Trophoblast cell (in vitro differentiated cells and primary cell): ENCODE measurements at regions not wholly inside any gene's neighbourhood (a gene's known extent, or its start where the extent isn't known, plus 50 kb on each side); places are given as distances from the start of the nearest gene placed in this dataset.

Source experiments
- DNase-seq, 2 donors: peaks; one replicate each; pipeline ENCODE4 v3.0.0-alpha.2; 2016
- H2AFZ ChIP-seq: 2 replicates; pipeline ENCODE4 v1.6.1; 2013; ENCODE audit warnings: low read length, moderate library complexity, mild to moderate bottlenecking; ENCODE audit not compliant: insufficient read depth, poor library complexity
- H2AK5ac ChIP-seq: 2 replicates; pipeline ENCODE4 v1.6.1; 2013; ENCODE audit warnings: mild to moderate bottlenecking, low read length
- H2BK120ac ChIP-seq: 2 replicates; pipeline ENCODE4 v1.6.1; 2013; ENCODE audit warnings: low read length, mild to moderate bottlenecking, moderate library complexity; ENCODE audit not compliant: insufficient read depth, poor library complexity
- H2BK12ac ChIP-seq: 2 replicates; pipeline ENCODE4 v1.6.1; 2013; ENCODE audit warnings: mild to moderate bottlenecking, low read length, moderate library complexity
- H2BK5ac ChIP-seq: 2 replicates; pipeline ENCODE4 v1.6.1; 2013; ENCODE audit warnings: low read length, low read depth, moderate library complexity, mild to moderate bottlenecking; ENCODE audit not compliant: poor library complexity
- H3K14ac ChIP-seq: 2 replicates; pipeline ENCODE4 v1.6.1; 2013; ENCODE audit warnings: mild to moderate bottlenecking, low read length
- H3K18ac ChIP-seq: 2 replicates; pipeline ENCODE4 v1.6.1; 2013; ENCODE audit warnings: mild to moderate bottlenecking, low read length
- H3K23ac ChIP-seq: 2 replicates; pipeline ENCODE4 v1.6.1; 2013; ENCODE audit warnings: low read length
- H3K27ac ChIP-seq: 2 replicates; pipeline ENCODE4 v1.5.1; 2013; ENCODE audit warnings: low read depth, mild to moderate bottlenecking, inconsistent platforms, low read length, moderate library complexity
- H3K27me3 ChIP-seq: 2 replicates; pipeline ENCODE4 v1.6.1; 2013; ENCODE audit warnings: inconsistent platforms, mild to moderate bottlenecking, low read length, moderate library complexity; ENCODE audit not compliant: insufficient read depth
- H3K36me3 ChIP-seq, 2 experiments: 1 replicate in 1 of 2; 2 replicates in 1 of 2; pipeline ENCODE4 v1.6.1; 2013; ENCODE audit warnings: low read length in 2 of 2, mild to moderate bottlenecking in 2 of 2, moderate library complexity in 1 of 2; ENCODE audit not compliant: insufficient read depth in 2 of 2, control insufficient read depth in 1 of 2
- H3K4ac ChIP-seq: 2 replicates; pipeline ENCODE4 v1.6.1; 2013; ENCODE audit warnings: low read depth, mild to moderate bottlenecking, low read length, moderate library complexity
- H3K4me1 ChIP-seq, 2 experiments: 1 replicate in 1 of 2; 2 replicates in 1 of 2; pipeline ENCODE4 v1.6.1; 2013; ENCODE audit warnings: low read length in 2 of 2, mild to moderate bottlenecking in 2 of 2, moderate library complexity in 1 of 2; ENCODE audit not compliant: insufficient read depth in 2 of 2, control insufficient read depth in 1 of 2
- H3K4me2 ChIP-seq: 2 replicates; pipeline ENCODE4 v1.6.1; 2013; ENCODE audit warnings: inconsistent platforms, mild to moderate bottlenecking, low read length, moderate library complexity
- H3K4me3 ChIP-seq: 2 replicates; pipeline ENCODE4 v1.5.1; 2013; ENCODE audit warnings: mild to moderate bottlenecking, low read depth, low read length, inconsistent platforms
- H3K79me1 ChIP-seq: one replicate; pipeline ENCODE4 v1.6.1; 2013; ENCODE audit warnings: low read length
- H3K79me2 ChIP-seq: 2 replicates; pipeline ENCODE4 v1.6.1; 2013; ENCODE audit warnings: low read length, mild to moderate bottlenecking; ENCODE audit not compliant: control insufficient read depth, insufficient read depth, poor library complexity
- H3K9ac ChIP-seq: 2 replicates; pipeline ENCODE4 v1.6.1; 2013; ENCODE audit warnings: mild to moderate bottlenecking, low read length
- H3K9me3 ChIP-seq: 2 replicates; pipeline ENCODE4 v1.6.1; 2013; ENCODE audit warnings: low read depth, mild to moderate bottlenecking, control low read depth, inconsistent platforms, low read length; ENCODE audit not compliant: insufficient read depth
- H4K12ac ChIP-seq: 2 replicates; pipeline ENCODE4 v1.6.1; 2013; ENCODE audit warnings: low read depth, mild to moderate bottlenecking, low read length, moderate library complexity
- H4K8ac ChIP-seq: 2 replicates; pipeline ENCODE4 v1.6.1; 2013; ENCODE audit warnings: low read depth, mild to moderate bottlenecking, low read length, moderate library complexity
- H4K91ac ChIP-seq: one replicate; pipeline ENCODE4 v1.6.1; 2013; ENCODE audit warnings: low read depth, mild to moderate bottlenecking, low read length, moderate library complexity
- WGBS: extraction: QIAGEN DNeasy Blood & Tissue Kit; methylation state at CpG from one replicate; pipeline ENCODE4 v1.1.7; 2013; ENCODE audit warnings: missing lambda C conversion rate; ENCODE audit not compliant: insufficient read length, insufficient coverage; ENCODE audit errors: extremely low coverage; 5-methylcytosine and 5-hydroxymethylcytosine counted together

- H3K4me3 ChIP-seq: no peak overlapping the region
- H4K8ac ChIP-seq: no peak overlapping the region
Observed at GRCh38 chr10:130500261-130501000, 364.2 kb downstream of the GLRX3 start.

GRCh38 chr10:130507461-130507860, 371.3 kb downstream of the GLRX3 start:
- WGBS: no CpG with 5 or more reads among the region's 5 CpGs
- Histone ChIP-seq H3K27me3 (no peaks in the 10 kb centered on the region), H3K4ac (no peak overlapping the region)

More at GRCh38 chr10:130500261-130501000, 364.2 kb downstream of the GLRX3 start:
- Histone ChIP-seq H2AFZ (no peak overlapping the region), H3K14ac (no peak overlapping the region), H3K9me3 (no peaks in the 10 kb centered on the region), H3K18ac (no peak overlapping the region), H2AK5ac (no peak overlapping the region), H3K79me1 (no peaks in the 10 kb centered on the region), H4K12ac (no peak overlapping the region), H3K27ac (no peak overlapping the region), H2BK120ac (no peak overlapping the region), H3K9ac (no peak overlapping the region), H3K27me3 (no peaks in the 10 kb centered on the region), H2BK12ac (no peak overlapping the region), H3K23ac (no peak overlapping the region), H3K4me1 (no peaks in the 10 kb centered on the region), H3K36me3 (no peaks in the 10 kb centered on the region), H3K79me2 (no peaks in the 10 kb centered on the region), H3K4ac (no peak overlapping the region), H4K91ac (no peak overlapping the region), H2BK5ac (no peak overlapping the region), H3K4me2 (no peak overlapping the region)
- no CpG with 5 or more reads among the region's 10 CpGs for WGBS
- DNase-seq: no peak

GRCh38 chr10:130509881-130510689, 373.9 kb downstream of the GLRX3 start:
- H3K4ac ChIP-seq: no peak overlapping the region
- H2AK5ac ChIP-seq: no peak overlapping the region
- H3K79me2 ChIP-seq: no peaks in the 10 kb centered on the region
- H4K91ac ChIP-seq: no peak overlapping the region
- H3K4me2 ChIP-seq: no peak overlapping the region
- WGBS: no CpG with 5 or more reads among the region's 25 CpGs
- DNase-seq: no peak
- H3K79me1 ChIP-seq: no peaks in the 10 kb centered on the region
- no peak overlapping the region for H3K14ac ChIP-seq
- H3K18ac ChIP-seq: no peak overlapping the region
- H3K27me3 ChIP-seq: no peaks in the 10 kb centered on the region
- no peaks in the 10 kb centered on the region for H3K9me3 ChIP-seq
- no peak overlapping the region for H2BK120ac ChIP-seq
- H3K9ac ChIP-seq: no peak overlapping the region
- H4K8ac ChIP-seq: no peak overlapping the region
- H3K23ac ChIP-seq: no peak overlapping the region
- H2BK5ac ChIP-seq: no peak overlapping the region
- H4K12ac ChIP-seq: no peak overlapping the region
- H3K36me3 ChIP-seq: no peaks in the 10 kb centered on the region
- H2AFZ ChIP-seq: no peak overlapping the region
- H3K27ac ChIP-seq: no peak overlapping the region
- H2BK12ac ChIP-seq: no peak overlapping the region
- no peaks in the 10 kb centered on the region for H3K4me1 ChIP-seq
- no peak overlapping the region for H3K4me3 ChIP-seq

More at GRCh38 chr10:130507461-130507860, 371.3 kb downstream of the GLRX3 start:
- Histone ChIP-seq H3K4me2 (no peak overlapping the region), H2AFZ (no peak overlapping the region), H3K23ac (no peak overlapping the region), H4K12ac (no peak overlapping the region), H3K4me1 (no peaks in the 10 kb centered on the region), H2AK5ac (no peak overlapping the region), H3K36me3 (no peaks in the 10 kb centered on the region), H4K8ac (no peak overlapping the region), H3K9ac (no peak overlapping the region), H2BK120ac (no peak overlapping the region), H4K91ac (no peak overlapping the region), H3K14ac (no peak overlapping the region), H2BK12ac (no peak overlapping the region), H3K9me3 (no peaks in the 10 kb centered on the region), H3K79me1 (no peaks in the 10 kb centered on the region), H3K18ac (no peak overlapping the region), H3K4me3 (no peak overlapping the region), H2BK5ac (no peak overlapping the region), H3K27ac (no peak overlapping the region), H3K79me2 (no peaks in the 10 kb centered on the region)
- DNase-seq: no peak

GRCh38 chr10:130510755-130511154, 374.6 kb downstream of the GLRX3 start:
- no CpG with 5 or more reads among the region's 9 CpGs for WGBS

More at GRCh38 chr10:130510755-130511154, 374.6 kb downstream of the GLRX3 start:
- no peaks in the 10 kb centered on the region for H3K79me2 ChIP-seq
- no peak overlapping the region for H3K4ac ChIP-seq
- no peak overlapping the region for H4K12ac ChIP-seq
- no peaks in the 10 kb centered on the region for H3K36me3 ChIP-seq
- H2BK5ac ChIP-seq: no peak overlapping the region
- DNase-seq: no peak
- H3K27me3 ChIP-seq: no peaks in the 10 kb centered on the region
- no peak overlapping the region for H3K23ac ChIP-seq
- H3K18ac ChIP-seq: no peak overlapping the region
- H3K4me1 ChIP-seq: no peaks in the 10 kb centered on the region
- H3K79me1 ChIP-seq: no peaks in the 10 kb centered on the region
- no peak overlapping the region for H3K4me2 ChIP-seq
- H2BK12ac ChIP-seq: no peak overlapping the region
- no peak overlapping the region for H2AK5ac ChIP-seq
- no peak overlapping the region for H3K9ac ChIP-seq
- H4K8ac ChIP-seq: no peak overlapping the region
- no peak overlapping the region for H3K27ac ChIP-seq
- no peak overlapping the region for H3K14ac ChIP-seq
- no peak overlapping the region for H2AFZ ChIP-seq
- no peak overlapping the region for H4K91ac ChIP-seq
- H3K4me3 ChIP-seq: no peak overlapping the region
- H2BK120ac ChIP-seq: no peak overlapping the region
- H3K9me3 ChIP-seq: no peaks in the 10 kb centered on the region
